Activated naive CD4-positive, alpha-beta T cell (primary cell): ENCODE measurements at regions not wholly inside any gene's neighbourhood (a gene's known extent, or its start where the extent isn't known, plus 50 kb on each side); places are given as distances from the start of the nearest gene placed in this dataset.

Experiments used
- DNase-seq, 4 experiments: peaks; one replicate each; lab custom pipeline; 2025; lab: John Stamatoyannopoulos, UW

- no peak for DNase-seq
Observed at GRCh38 chr6:97815301-97815812, 532.3 kb upstream of the MMS22L start.

DNA sequence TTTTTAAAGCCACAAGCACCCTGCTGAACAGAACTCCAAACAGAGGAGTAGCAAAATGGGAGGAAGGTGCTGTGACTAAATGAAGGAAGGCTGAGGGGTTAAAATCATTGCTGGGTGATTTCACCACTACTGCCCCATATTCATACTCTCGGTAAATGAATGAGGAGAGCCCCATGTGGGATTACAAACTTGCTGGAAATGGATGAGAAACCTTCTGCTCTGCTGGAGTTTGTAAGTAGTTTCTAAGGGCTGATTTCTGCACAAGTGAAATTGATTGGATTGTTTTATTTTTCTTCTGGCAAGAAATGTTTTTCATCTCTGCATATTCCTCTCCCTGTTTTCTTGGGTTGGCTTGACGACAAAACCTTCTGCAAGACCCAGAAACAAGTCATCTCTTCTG lies 533.5 kb upstream of the MMS22L start:
- no peak for DNase-seq

GRCh38 chr6:97819710-97820109 lies 536.7 kb upstream of the MMS22L start:
- no peak for DNase-seq

GRCh38 chr6:97820400-97820799 lies 537.4 kb upstream of the MMS22L start:
- no peak for DNase-seq

GRCh38 chr6:97822632-97823031 lies 539.6 kb upstream of the MMS22L start:
- no peak for DNase-seq

DNA sequence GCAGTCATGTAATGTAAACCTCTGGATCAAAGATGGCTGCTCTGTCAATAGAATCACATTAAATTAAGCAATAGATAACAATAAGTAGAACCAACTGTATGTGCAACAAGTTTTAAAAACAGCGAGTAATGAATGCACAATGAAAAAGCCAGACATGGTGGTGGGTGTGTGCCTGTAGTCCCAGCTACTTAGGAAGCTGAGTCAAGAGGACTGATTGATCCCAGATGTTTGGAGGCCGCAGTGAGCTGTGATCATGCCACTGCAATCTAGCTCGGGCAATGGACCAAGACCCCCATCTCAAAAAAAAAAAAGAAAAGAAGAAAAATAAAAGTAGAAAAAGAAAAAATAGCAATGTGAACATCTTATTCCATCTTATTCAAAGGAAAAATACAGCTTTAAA lies 558.7 kb upstream of the MMS22L start:
- no peak for DNase-seq

DNA sequence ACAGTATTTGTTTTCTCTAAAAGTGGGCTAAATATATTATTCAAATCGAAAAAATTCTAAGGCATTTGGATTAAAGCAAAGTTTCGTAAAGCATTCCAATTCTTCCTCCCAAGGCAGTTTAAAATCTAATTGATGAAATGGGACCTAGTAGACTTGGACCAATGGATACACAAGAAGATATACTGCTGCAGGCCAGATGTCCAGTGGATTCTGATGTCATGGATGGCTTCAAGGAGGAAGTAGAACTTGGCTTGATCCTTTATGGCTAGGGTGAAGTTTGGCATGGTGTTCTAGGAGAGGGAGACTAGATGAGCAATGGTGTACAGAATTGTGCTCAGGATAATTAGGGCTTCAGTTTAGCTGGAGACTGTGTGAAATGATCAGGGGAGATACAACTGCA lies 559.5 kb upstream of the MMS22L start:
- no peak for DNase-seq

DNA sequence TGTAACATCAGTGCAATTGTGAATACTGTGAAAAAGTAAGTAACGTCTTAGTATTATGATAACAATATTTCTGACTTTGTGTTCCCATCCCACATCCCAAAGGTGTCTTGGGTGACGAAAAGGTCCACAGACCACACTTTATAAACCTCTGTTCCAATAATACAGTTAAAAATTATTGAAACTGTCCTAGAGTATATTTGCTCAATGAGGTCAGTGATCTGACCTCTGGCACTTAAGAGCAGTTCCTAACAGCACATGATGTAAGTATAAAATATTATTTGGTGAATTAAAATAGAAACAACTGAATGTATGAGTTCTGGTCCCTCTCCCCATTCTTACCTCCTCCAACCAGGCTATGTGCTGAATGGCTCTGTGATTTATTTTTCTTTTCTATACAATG lies 566.4 kb upstream of the MMS22L start:
- no peak for DNase-seq

DNA sequence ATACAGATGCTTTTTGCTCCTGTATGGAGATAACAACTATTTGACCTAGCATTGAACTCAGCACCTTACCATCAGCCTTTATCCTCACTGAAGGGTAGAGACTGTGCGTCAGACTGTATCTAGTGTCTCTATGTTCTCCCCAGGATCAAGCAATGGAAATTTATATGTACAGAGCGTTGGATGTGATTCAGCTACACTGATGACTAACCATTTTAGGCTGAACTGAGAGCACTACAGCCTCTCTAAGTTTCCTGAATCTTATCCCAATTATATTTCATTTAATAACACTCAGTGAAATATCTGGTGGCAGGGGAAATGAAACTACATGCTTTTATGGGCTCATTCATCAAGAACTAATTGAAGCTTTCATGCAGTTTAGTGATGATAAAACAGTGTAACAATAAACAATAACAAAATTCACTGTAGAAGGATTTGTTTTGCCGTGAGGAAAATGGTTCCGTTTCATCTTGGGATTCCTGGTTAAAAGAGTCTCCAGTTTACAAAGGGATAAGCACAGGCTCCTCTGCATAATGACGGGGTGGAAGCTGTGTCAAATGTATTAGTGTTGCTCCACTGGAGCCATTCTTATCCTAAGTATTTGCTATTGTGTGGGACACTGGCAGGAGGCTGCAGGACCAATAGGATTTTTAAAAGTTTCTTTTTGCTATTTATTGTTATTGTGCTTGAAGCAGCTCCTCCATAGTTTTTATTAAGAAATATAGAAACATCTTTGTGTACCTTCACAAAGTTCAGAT lies 567.6 kb upstream of the MMS22L start:
- no peak for DNase-seq

DNA sequence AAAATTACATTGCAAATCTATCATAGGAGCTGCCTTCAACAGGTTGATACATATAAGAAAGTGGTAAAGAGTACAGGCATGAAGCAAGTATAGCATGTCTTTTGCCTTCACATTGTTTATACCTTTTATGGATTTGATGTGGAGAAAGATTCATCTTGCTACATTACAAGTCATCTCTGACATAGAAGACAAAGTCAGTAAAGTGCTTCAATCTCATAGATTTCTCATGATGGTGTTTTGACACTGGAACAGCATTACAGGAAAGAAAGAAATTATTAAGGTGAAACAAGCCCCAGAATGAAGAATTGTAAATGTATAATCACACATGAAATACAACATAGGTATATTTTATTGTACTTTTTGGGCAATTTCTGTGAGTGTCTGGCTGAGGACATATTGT lies 580.7 kb upstream of the MMS22L start:
- no peak for DNase-seq

DNA sequence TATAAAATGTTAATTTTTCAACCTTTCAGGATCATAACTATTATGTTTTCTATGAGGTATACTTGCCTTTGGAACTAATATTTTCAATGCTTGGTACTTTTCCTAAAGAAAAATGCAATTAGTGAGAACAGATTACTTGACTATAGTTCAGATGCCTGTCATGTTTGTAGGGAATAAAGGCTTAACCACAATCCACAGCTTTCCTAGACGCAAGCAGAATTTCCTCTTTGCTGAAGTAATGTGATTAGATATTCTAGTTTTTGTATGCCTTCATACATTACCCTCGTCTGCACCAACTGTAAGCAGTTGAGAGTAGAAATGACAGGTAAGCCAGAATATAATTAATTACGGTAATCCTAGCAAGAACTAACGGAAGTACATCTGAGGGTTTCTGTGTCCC lies 581.4 kb upstream of the MMS22L start:
- DNase-seq = no peak

- DNase-seq = no peak
Observed at GRCh38 chr6:97864826-97865225, 581.8 kb upstream of the MMS22L start.

DNA sequence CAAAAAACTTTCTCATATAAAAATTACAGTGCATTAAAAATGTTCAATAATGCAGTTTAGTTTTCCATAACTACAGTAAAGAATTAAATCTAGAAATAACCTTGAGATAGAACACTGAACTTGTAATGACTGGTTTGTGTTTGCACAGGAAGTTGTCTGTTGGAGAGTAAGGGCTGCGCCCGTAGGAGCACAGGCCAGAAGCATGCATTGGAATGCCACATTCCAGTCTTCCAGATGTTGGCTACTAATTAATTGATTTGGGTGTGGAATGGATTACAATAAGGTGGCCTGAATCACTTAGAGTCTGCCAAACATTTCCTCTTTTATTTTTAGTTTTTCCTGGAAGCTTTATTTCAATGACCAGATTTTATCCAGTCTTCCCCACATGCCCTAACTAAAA lies 582.6 kb upstream of the MMS22L start:
- DNase-seq = no peak

GRCh38 chr6:97866616-97867015 lies 583.6 kb upstream of the MMS22L start:
- DNase-seq = no peak

- DNase-seq = no peak
Observed at GRCh38 chr6:97867177-97867576, 584.2 kb upstream of the MMS22L start.

DNA sequence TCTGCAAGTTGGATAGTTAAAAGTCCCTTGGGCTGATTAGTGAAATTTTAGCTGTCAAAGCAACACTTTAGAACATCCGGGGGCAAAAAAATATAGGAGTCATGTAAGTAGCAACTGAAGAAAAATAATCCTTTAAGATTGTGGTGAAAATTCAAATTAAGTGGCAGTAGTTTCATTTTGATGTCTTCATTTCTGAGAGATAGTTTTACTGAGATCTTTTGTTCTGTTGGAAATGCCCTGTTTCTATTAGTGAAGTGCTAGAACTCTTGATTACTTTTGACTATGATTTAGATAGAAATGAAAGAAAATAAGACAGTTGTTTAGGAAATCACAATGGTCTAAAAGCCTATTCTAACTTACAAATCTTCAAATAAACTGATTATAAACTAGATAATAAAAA lies 587.3 kb upstream of the MMS22L start:
- DNase-seq = no peak

DNA sequence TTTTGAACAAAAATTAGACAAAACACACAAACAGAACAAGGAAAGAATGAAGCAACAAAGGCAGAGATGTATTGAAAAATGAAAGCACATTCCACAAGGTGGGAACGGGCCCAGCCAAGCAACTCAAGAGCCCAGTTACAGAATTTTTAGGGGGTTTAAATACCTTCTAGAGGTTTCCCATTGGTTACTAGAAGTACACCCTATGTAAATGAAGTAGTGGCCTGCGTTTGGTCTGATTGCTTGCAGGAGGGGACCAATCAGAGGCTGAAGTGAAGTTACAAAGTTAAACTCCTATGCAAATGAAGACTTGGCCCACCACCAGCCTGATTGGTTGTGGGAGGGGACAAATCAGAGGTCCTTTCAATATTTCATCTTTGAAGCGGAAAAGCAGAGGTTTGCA lies 593.7 kb upstream of the MMS22L start:
- DNase-seq = no peak

- DNase-seq = no peak
Observed at GRCh38 chr6:97882755-97883154, 599.7 kb upstream of the MMS22L start.

DNA sequence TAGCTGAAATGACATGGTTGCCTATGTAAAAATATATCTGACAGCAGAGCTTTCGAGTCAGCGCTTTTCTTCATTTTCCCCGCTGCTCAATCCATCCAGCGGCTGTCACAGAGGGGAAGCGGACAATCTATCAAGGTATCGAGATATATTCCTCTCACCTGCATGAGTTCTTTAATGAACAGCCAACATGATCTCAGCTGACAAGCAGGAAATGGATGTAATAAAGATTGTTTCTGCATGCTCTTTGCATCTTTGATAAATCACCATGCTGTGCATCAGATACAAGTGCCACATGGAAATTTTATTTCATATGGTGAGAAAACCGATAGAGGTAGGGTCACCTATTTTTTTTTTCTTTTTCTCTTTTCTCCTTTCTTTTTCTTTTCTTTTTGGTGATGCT lies 602.3 kb upstream of the MMS22L start:
- DNase-seq = no peak

- no peak for DNase-seq
Observed at GRCh38 chr6:97885828-97886227, 602.8 kb upstream of the MMS22L start.

GRCh38 chr6:97901531-97901930 lies 618.5 kb upstream of the MMS22L start:
- no peak for DNase-seq

- no peak for DNase-seq
Observed at GRCh38 chr6:97909380-97909779, 626.4 kb upstream of the MMS22L start.

GRCh38 chr6:97913721-97914120 lies 630.7 kb upstream of the MMS22L start:
- no peak for DNase-seq

DNA sequence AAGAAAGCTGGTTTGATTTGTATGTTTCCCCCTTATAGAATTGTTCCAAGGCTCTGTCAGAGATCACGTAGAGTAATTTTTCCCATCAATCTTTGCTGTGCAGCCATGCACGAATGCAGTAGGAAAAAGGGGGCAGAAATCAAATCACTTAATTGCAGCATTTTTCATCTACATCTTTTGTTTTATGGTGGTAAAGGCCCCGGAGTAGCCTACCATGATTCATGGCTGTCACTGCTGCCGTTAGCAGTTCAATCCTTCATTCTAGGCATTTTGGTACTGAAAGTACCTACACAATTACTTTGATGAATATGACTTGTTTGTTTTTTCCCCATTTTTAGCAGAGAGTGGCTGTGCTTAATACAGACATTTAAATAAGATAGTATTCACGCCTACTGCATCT lies 631.9 kb upstream of the MMS22L start:
- DNase-seq = no peak
